ENCODE measurements at regions not wholly inside any gene's neighbourhood (a gene's known extent, or its start where the extent isn't known, plus 50 kb on each side); places are given as distances from the start of the nearest gene placed in this dataset.

DNA sequence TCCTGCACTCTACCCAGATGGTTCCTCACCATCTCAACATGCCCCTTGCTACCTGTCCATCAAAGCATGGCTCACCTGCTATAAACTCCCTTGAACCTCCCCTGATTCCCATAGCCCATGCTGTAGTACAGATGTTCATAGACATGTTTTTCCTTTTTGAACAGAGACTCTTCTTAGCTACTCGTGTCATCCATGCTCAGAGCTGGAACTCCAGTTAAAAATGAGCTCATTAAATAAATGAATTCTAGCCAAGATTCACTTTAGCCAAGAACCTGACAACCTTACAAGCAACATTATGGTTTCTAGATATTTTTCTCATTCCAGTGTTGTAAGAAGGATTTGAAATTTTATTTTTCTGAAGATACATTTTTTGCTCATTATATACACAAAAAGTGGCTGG, 65.0 kb downstream of the SCG2 start:
- intact Hi-C loops (cut with micrococcal nuclease), result no loop called here
- H3K4me2 ChIP-seq (replicated peaks; ENCODE audit: low read depth, low read length, poor library complexity, severe bottlenecking), result no peak overlapping the region
- no peaks in the 10 kb centered on the region for H3K79me2 ChIP-seq (ENCODE audit: control insufficient read depth, insufficient read depth, low read length)
- Mint-ChIP-seq H3K27me3 (peaks cover 4% of the 10 kb centered on the region), H3K4me1 (no peaks in the 10 kb centered on the region), H3K4me3 (no peak overlapping the region), H3K9me3 (ENCODE audit: insufficient read depth) (no peaks in the 10 kb centered on the region), H3K27ac (no peak overlapping the region)
- H3K4me3 ChIP-seq (ENCODE audit: control extremely low read depth in 1 of 5, extremely low read depth in 1 of 5, insufficient read depth in 1 of 5, low read depth in 2 of 5, low read length in 4 of 5), result no peak overlapping the region
- CTCF ChIA-PET, result no interaction called here
- H3K9ac ChIP-seq (ENCODE audit: low read length), result no peak overlapping the region
- H2AFZ ChIP-seq (ENCODE audit: insufficient read depth, low read depth, low read length, poor library complexity, severe bottlenecking), result no peak overlapping the region
- H3K27ac ChIP-seq (ENCODE audit: low read length in 2 of 2), result no peak overlapping the region
- WGBS (ENCODE audit: insufficient coverage), result no CpG with 5 or more reads among the region's 1 CpG
- POLR2A ChIA-PET, result no interaction called here
- H4K20me1 ChIP-seq (ENCODE audit: control insufficient read depth, insufficient read depth, low read length, poor library complexity, severe bottlenecking), result no peaks in the 10 kb centered on the region
- H3K27me3 ChIP-seq (replicated peaks in 1 of 4; ENCODE audit: control extremely low read depth in 1 of 4, control insufficient read depth in 3 of 4, insufficient read depth in 4 of 4, low read length in 3 of 4), result no peaks in the 10 kb centered on the region
- no peaks in the 10 kb centered on the region for H3K4me1 ChIP-seq (ENCODE audit: control insufficient read depth in 2 of 2, insufficient read depth in 2 of 2, low read length in 2 of 2)
- DNase-seq (no peak), ATAC-seq (ENCODE audit: low read depth) (no peak)
- TF ChIP-seq EZH2 (IDR thresholded peaks at IDR 0.05; ENCODE audit: borderline replicate concordance, insufficient read depth, low read depth, low read length, poor library complexity, severe bottlenecking), result no peak
- TF ChIP-seq, protein P1, sequence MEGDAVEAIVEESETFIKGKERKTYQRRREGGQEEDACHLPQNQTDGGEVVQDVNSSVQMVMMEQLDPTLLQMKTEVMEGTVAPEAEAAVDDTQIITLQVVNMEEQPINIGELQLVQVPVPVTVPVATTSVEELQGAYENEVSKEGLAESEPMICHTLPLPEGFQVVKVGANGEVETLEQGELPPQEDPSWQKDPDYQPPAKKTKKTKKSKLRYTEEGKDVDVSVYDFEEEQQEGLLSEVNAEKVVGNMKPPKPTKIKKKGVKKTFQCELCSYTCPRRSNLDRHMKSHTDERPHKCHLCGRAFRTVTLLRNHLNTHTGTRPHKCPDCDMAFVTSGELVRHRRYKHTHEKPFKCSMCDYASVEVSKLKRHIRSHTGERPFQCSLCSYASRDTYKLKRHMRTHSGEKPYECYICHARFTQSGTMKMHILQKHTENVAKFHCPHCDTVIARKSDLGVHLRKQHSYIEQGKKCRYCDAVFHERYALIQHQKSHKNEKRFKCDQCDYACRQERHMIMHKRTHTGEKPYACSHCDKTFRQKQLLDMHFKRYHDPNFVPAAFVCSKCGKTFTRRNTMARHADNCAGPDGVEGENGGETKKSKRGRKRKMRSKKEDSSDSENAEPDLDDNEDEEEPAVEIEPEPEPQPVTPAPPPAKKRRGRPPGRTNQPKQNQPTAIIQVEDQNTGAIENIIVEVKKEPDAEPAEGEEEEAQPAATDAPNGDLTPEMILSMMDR (IDR thresholded peaks at IDR 0.05), result no peak
- H3K36me3 ChIP-seq (replicated peaks in 1 of 2; ENCODE audit: control extremely low read depth in 1 of 2, control insufficient read depth in 1 of 2, extremely low read depth in 1 of 2, insufficient read depth in 2 of 2, low read length in 1 of 2), result no peaks in the 10 kb centered on the region
- no peaks in the 10 kb centered on the region for H3K9me3 ChIP-seq (ENCODE audit: control extremely low read depth in 1 of 3, control insufficient read depth in 2 of 3, insufficient read depth in 1 of 3, low read length in 2 of 3)

- WGBS (ENCODE audit: insufficient coverage), result 100% methylated on average over 1 of the region's 5 CpGs
- no peaks in the 10 kb centered on the region for H3K4me1 Mint-ChIP-seq
- H3K27me3 Mint-ChIP-seq, result peaks cover 4% of the 10 kb centered on the region
- no peak overlapping the region for H3K4me2 ChIP-seq (replicated peaks; ENCODE audit: low read depth, low read length, poor library complexity, severe bottlenecking)
- H3K4me1 ChIP-seq (ENCODE audit: control insufficient read depth in 2 of 2, insufficient read depth in 2 of 2, low read length in 2 of 2), result no peaks in the 10 kb centered on the region
- no peaks in the 10 kb centered on the region for H3K79me2 ChIP-seq (ENCODE audit: control insufficient read depth, insufficient read depth, low read length)
- TF ChIP-seq, protein P1 (IDR thresholded peaks at IDR 0.05), result no peak
- TF ChIP-seq EZH2 (IDR thresholded peaks at IDR 0.05; ENCODE audit: borderline replicate concordance, insufficient read depth, low read depth, low read length, poor library complexity, severe bottlenecking), result no peak
- no peak overlapping the region for H3K4me3 Mint-ChIP-seq
- no peak overlapping the region for H3K27ac ChIP-seq (ENCODE audit: low read length in 2 of 2)
- ChIA-PET POLR2A (no interaction called here), CTCF (no interaction called here)
- no peaks in the 10 kb centered on the region for H3K9me3 Mint-ChIP-seq (ENCODE audit: insufficient read depth)
- DNase-seq (no peak), ATAC-seq (ENCODE audit: low read depth) (no peak)
- H3K36me3 ChIP-seq (replicated peaks in 1 of 2; ENCODE audit: control extremely low read depth in 1 of 2, control insufficient read depth in 1 of 2, extremely low read depth in 1 of 2, insufficient read depth in 2 of 2, low read length in 1 of 2), result no peaks in the 10 kb centered on the region
- H3K27me3 ChIP-seq (replicated peaks in 1 of 4; ENCODE audit: control extremely low read depth in 1 of 4, control insufficient read depth in 3 of 4, insufficient read depth in 4 of 4, low read length in 3 of 4), result no peaks in the 10 kb centered on the region
- intact Hi-C loops (cut with micrococcal nuclease), result no loop called here
- no peak overlapping the region for H3K4me3 ChIP-seq (ENCODE audit: control extremely low read depth in 1 of 5, extremely low read depth in 1 of 5, insufficient read depth in 1 of 5, low read depth in 2 of 5, low read length in 4 of 5)
- no peak overlapping the region for H3K9ac ChIP-seq (ENCODE audit: low read length)
- H4K20me1 ChIP-seq (ENCODE audit: control insufficient read depth, insufficient read depth, low read length, poor library complexity, severe bottlenecking), result no peaks in the 10 kb centered on the region
- no peak overlapping the region for H2AFZ ChIP-seq (ENCODE audit: insufficient read depth, low read depth, low read length, poor library complexity, severe bottlenecking)
- H3K9me3 ChIP-seq (ENCODE audit: control extremely low read depth in 1 of 3, control insufficient read depth in 2 of 3, insufficient read depth in 1 of 3, low read length in 2 of 3), result no peaks in the 10 kb centered on the region
- H3K27ac Mint-ChIP-seq, result no peak overlapping the region
These were observed 64.2 kb downstream of the SCG2 start for GRCh38 chr2:223537651-223538601.

Measured in B cell (primary cell).